Activated B cell treated with CpG ODN at 0.5 μM for 24 hours (primary cell): ENCODE measurements at regions not wholly inside any gene's neighbourhood (a gene's known extent, or its start where the extent isn't known, plus 50 kb on each side); places are given as distances from the start of the nearest gene placed in this dataset.

ENCODE experiments used
- ATAC-seq: fragments of 200-7000 bp; cut with Tn5 transposase; one replicate; pipeline ENCODE4 v1.10.0; 2021; ENCODE audit warnings: low read depth, mild to moderate bottlenecking, moderate library complexity
- CTCF ChIA-PET: fragments of 350-600 bp; sonication (Branson Sonifier 250); formaldehyde crosslinking; loops from one replicate; lab custom pipeline; 2021; ENCODE audit warnings: antibody characterized with exemption; lab: Charles Lee
- POLR2A ChIA-PET: fragments of 350-600 bp; sonication (Branson Sonifier 250); formaldehyde crosslinking; loops from one replicate; lab custom pipeline; 2021; ENCODE audit warnings: antibody characterized with exemption; lab: Charles Lee
- DNase-seq: peaks from one replicate; pipeline ENCODE4 v3.0.0; 2022
- H3K27ac Mint-ChIP-seq: one replicate; pipeline ENCODE4 v1.8.0; 2020; ENCODE audit warnings: mixed read lengths
- H3K27me3 Mint-ChIP-seq: one replicate; pipeline ENCODE4 v1.8.0; 2021; ENCODE audit warnings: mixed read lengths
- H3K36me3 Mint-ChIP-seq: one replicate; pipeline ENCODE4 v1.8.0; 2021; ENCODE audit warnings: low read depth, mixed read lengths
- H3K4me1 Mint-ChIP-seq: one replicate; pipeline ENCODE4 v1.8.0; 2021; ENCODE audit warnings: mixed read lengths
- H3K4me3 Mint-ChIP-seq: one replicate; pipeline ENCODE4 v1.8.0; 2020; ENCODE audit warnings: mild to moderate bottlenecking, mixed read lengths
- H3K9me3 Mint-ChIP-seq: one replicate; pipeline ENCODE4 v1.8.0; 2020; ENCODE audit warnings: mixed read lengths
- CTCF ChIP-seq: fragments of 200-600 bp; IDR thresholded peaks from one replicate; pipeline ENCODE4 v1.8.0; 2022; ENCODE audit warnings: antibody characterized with exemption, mild to moderate bottlenecking
- intact Hi-C: fragments of 100-400 bp; cut with micrococcal nuclease; formaldehyde crosslinking; loops from one replicate; pipeline ENCODE4 v1.15.1; 2024

GRCh38 chr16:85361441-85362118 is 249.3 kb upstream of the CIBAR2 start:
- ATAC-seq (no peak), DNase-seq (no peak)
- no peak overlapping the region for H3K27ac Mint-ChIP-seq
- H3K4me3 Mint-ChIP-seq, result no peak overlapping the region
- no peak for TF ChIP-seq CTCF
- H3K9me3 Mint-ChIP-seq, result no peaks in the 10 kb centered on the region
- no peaks in the 10 kb centered on the region for H3K4me1 Mint-ChIP-seq
- H3K27me3 Mint-ChIP-seq, result peaks cover 3% of the 10 kb centered on the region
- ChIA-PET CTCF (no interaction called here), POLR2A (interaction anchor here (1.2 kb wide), 1 partner anchor 52 kb away, joined by 6 read pairs; no protein-coding TSS in a partner anchor)
- H3K36me3 Mint-ChIP-seq, result no peaks in the 10 kb centered on the region
- intact Hi-C loops, result no loop called here

GRCh38 chr16:85362443-85362842 is 250.2 kb upstream of the CIBAR2 start:
- H3K4me3 Mint-ChIP-seq, result no peak overlapping the region
- no peaks in the 10 kb centered on the region for H3K9me3 Mint-ChIP-seq
- peaks cover 3% of the 10 kb centered on the region for H3K27me3 Mint-ChIP-seq
- no peaks in the 10 kb centered on the region for H3K36me3 Mint-ChIP-seq
- ATAC-seq (no peak), DNase-seq (no peak)
- ChIA-PET POLR2A (interaction anchor here (1.2 kb wide), 1 partner anchor 53 kb away, joined by 6 read pairs; no protein-coding TSS in a partner anchor), CTCF (no interaction called here)
- no peak overlapping the region for H3K27ac Mint-ChIP-seq
- no peak for TF ChIP-seq CTCF
- intact Hi-C loops, result no loop called here
- H3K4me1 Mint-ChIP-seq, result no peaks in the 10 kb centered on the region

- no peaks in the 10 kb centered on the region for H3K9me3 Mint-ChIP-seq
- ChIA-PET POLR2A (no interaction called here), CTCF (no interaction called here)
- intact Hi-C loops, result no loop called here
- no peak overlapping the region for H3K4me3 Mint-ChIP-seq
- peaks cover 3% of the 10 kb centered on the region for H3K27me3 Mint-ChIP-seq
- no peaks in the 10 kb centered on the region for H3K36me3 Mint-ChIP-seq
- no peaks in the 10 kb centered on the region for H3K4me1 Mint-ChIP-seq
- ATAC-seq (no peak), DNase-seq (no peak)
- no peak for TF ChIP-seq CTCF
- H3K27ac Mint-ChIP-seq, result no peak overlapping the region
Measured at GRCh38 chr16:85363427-85363826, 249.7 kb upstream of the GSE1 start.

- ATAC-seq, result no peak
- CTCF ChIA-PET, result no interaction called here
- no peak overlapping the region for H3K4me3 Mint-ChIP-seq
- no peaks in the 10 kb centered on the region for H3K9me3 Mint-ChIP-seq
- no peaks in the 10 kb centered on the region for H3K36me3 Mint-ChIP-seq
- no peak overlapping the region for H3K27ac Mint-ChIP-seq
- peaks cover 3% of the 10 kb centered on the region for H3K27me3 Mint-ChIP-seq
- POLR2A ChIA-PET, result no interaction called here
- DNase-seq, result no peak
- intact Hi-C loops, result no loop called here
- H3K4me1 Mint-ChIP-seq, result no peaks in the 10 kb centered on the region
- TF ChIP-seq CTCF, result no peak
Measured at GRCh38 chr16:85363881-85364280, 249.2 kb upstream of the GSE1 start.

- intact Hi-C loops, result no loop called here
- H3K9me3 Mint-ChIP-seq, result no peaks in the 10 kb centered on the region
- no peak overlapping the region for H3K27ac Mint-ChIP-seq
- no peak for TF ChIP-seq CTCF
- ChIA-PET CTCF (no interaction called here), POLR2A (no interaction called here)
- ATAC-seq, result no peak
- DNase-seq, result no peak
- peaks cover 5% of the 10 kb centered on the region for H3K27me3 Mint-ChIP-seq
- no peaks in the 10 kb centered on the region for H3K36me3 Mint-ChIP-seq
- H3K4me1 Mint-ChIP-seq, result no peaks in the 10 kb centered on the region
- H3K4me3 Mint-ChIP-seq, result no peak overlapping the region
Measured at GRCh38 chr16:85364323-85365040, 248.6 kb upstream of the GSE1 start.
